DMS153 treated with DMSO at 0.1 percent for 48 hours (cell line): ENCODE measurements at regions not wholly inside any gene's neighbourhood (a gene's known extent, or its start where the extent isn't known, plus 50 kb on each side); places are given as distances from the start of the nearest gene placed in this dataset.

Source experiments
- DNase-seq: peaks from one replicate; lab custom pipeline; 2025; ENCODE audit not compliant: unreplicated experiment; lab: John Stamatoyannopoulos, UW

DNA sequence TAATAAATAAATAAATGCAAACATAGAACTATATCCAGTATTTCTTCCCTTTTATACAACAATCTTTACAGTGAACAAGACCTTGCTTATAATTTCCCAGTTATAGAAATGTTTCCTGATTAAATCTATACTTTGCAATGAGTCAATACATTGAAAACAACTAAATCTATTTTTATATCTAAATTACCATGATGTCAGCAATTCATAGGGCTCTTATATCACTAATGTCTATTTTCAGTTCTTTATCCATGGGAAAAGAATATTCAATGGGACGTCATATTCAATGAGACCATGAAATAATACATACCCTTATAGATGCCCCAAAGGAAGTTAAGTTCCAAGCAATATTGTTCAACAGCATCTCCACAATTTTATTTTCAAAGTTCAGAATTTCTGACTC is 359.9 kb downstream of the CASP12 start:
- DNase-seq = no peak

DNA sequence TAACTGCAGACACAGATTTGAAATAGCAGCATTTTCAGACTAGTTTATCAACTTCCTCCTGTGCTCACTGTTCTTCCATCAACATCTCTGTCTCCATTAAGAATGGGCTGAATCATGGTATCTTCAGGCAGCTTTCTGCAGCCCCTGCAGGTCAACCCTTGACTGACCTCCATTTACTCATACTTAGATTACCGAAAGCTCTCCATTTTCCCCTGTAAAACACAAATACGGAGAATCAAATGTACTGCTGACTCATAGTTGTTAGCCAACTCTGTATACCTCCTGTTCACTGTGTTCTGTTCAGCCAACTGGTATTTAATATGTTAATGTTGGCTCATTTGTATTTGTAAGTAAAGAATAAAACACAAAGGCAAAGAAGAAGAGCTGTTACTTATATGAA is 364.0 kb downstream of the CASP12 start:
- DNase-seq = no peak

- no peak for DNase-seq
Observed at GRCh38 chr11:104531894-104532293, 366.4 kb downstream of the CASP12 start.

- DNase-seq = no peak
Observed at GRCh38 chr11:104531075-104531474, 367.1 kb upstream of the PDGFD start.

DNA sequence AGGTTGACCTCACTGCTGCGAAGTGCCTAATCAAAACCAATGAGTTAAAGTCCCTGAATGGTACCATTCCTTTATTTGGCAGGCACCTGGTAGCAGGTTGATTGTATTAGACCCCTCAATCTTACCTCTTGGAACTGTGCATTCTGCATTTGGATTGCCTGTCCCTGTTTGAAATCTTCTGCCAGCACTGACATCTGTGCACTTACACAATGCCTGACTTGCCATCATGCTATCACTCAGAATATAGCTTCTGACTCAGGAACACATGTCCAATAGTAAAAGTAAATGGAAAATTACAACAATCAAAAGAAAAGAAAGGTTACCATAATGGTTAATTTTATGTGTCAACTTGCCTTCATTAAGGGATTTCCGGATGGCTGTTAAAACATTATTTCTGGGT is 366.0 kb upstream of the PDGFD start:
- no peak for DNase-seq

DNA sequence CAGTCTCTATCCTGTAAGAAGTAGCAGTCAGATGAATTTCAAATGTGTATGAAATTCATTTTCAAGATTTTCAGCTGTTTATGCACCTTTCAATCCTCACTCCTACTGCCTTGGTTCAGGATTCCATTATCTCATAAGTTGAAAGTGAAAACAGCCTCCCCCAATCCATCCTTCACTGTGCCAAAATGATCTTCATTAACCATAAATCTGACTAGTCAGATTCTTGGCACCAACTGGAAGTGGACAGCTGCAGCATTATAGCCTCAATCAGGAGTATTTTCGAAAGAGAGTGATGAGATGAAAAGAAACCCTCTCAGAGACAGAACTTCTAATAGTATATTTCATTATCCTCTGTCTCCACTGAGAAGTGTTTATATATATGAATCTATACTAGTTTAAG is 365.3 kb upstream of the PDGFD start:
- no peak for DNase-seq

DNA sequence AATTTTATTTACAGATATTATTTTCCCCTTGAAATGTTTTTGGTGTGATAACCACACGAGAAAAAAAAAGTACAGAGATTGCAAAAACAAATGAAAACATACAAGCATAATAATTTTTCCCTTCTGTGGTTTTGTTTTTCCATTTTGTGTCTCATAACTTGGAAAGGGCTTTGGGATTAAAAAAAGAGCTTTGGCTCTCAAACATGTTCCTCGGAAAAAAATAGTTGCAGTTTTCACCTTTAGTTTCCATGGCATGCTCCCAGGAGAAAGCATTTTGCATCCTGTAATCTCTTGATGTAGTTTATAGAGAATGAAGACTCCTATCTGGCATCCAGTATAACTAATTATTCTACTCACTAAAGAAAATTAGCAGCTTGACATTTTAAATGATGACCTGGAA is 362.1 kb upstream of the PDGFD start:
- DNase-seq = no peak

- no peak for DNase-seq
Observed at GRCh38 chr11:104525416-104525815, 361.5 kb upstream of the PDGFD start.

DNA sequence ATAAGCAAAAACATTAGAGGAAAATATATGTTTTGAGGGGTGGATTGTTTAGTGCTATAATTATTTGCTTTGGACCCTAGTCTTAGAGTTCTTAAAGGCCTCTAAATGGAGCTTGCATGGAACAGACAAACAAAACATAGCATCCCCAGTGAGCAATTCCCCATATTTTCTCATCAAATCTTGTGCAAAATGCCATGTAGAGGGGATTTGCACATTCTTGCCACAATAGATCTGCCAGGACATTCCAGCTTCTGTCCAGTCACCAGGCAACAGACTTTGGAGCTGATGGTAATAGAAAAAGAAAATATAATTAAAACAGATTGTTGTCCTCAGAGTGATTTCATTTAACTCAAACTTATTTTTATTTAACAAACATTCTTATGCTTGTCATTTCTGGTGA is 360.3 kb upstream of the PDGFD start:
- DNase-seq = no peak

GRCh38 chr11:104523611-104524010 is 359.7 kb upstream of the PDGFD start:
- no peak for DNase-seq

GRCh38 chr11:104522650-104523049 is 358.7 kb upstream of the PDGFD start:
- no peak for DNase-seq

DNA sequence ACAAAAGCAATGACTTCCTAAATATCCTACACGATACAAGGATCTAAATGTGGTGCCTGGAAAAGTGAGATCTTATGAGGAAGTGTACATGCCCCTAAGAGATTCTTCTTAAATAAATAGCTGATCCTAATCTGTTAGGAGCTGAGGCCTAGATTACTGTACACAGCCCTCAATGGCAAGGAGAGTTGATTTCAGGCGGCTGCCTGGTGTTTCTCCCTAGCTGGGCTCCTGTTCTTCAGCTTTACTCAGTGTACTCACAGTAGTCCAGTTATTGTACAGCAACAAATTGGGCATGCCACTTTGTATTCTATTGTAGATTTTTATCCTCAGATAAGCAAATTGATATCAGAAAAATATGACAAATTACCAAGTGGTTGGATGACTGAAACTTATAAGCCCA is 358.2 kb upstream of the PDGFD start:
- DNase-seq = no peak

- no peak for DNase-seq
Observed at GRCh38 chr11:104510169-104510568, 346.2 kb upstream of the PDGFD start.

- DNase-seq = no peak
Observed at GRCh38 chr11:104490182-104490581, 326.2 kb upstream of the PDGFD start.

DNA sequence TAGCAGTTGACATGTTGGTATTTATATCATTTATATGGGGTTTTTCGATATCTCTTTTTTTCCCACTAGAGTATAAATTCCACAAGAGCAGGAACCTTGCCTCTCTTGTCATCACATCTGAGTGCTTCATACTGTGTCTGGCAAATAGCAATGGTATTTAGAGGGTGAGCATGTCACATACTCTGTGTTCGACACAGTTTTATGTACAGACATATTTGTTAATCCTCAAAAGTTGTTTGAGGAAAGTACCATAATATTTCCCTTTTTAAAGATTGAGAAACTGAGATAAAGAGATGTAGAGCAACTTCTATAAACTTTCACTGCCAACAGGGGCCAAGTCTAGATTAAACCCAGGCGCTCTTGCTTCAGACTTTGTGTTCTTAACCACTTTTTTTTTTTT is 324.6 kb upstream of the PDGFD start:
- DNase-seq = no peak

- DNase-seq = no peak
Observed at GRCh38 chr11:104487046-104487806, 323.3 kb upstream of the PDGFD start.

DNA sequence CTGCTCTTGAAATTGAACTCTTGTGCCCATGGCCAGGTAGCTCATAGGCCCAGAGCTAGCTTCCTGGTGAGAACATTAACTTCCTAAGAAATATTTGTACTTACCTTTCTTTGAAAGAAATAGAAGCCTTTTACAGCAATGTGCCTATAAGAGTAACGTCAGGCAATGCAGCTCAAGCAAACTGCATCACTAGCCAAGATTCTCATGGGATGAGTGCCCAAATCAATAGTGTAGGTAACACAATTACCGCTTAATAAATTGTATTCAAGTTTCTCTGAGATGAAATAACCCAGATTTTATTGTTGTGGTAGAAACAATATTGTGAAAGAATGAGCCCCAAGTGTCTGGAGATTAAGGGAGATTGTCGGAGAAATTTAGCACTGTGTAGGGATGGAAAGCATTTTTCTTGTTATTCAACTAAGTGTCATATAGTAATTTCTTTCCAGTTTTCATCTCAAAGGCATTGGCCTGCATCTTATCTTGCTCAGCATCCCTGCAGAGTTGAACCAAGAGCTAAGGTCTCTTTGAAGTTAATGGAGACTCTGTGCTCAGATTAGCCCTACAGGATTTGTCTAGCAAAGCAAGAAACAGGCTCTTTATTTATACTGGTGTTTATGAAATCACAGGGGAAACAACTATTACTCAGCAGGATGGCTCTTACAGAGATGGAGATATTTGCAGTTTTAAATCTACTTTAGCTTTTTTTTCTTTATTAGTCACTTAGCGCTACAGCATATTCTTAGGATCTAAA is 321.0 kb upstream of the PDGFD start:
- no peak for DNase-seq

- no peak for DNase-seq
Observed at GRCh38 chr11:104476898-104477297, 313.0 kb upstream of the PDGFD start.

GRCh38 chr11:104476454-104476853 is 312.5 kb upstream of the PDGFD start:
- DNase-seq = no peak

DNA sequence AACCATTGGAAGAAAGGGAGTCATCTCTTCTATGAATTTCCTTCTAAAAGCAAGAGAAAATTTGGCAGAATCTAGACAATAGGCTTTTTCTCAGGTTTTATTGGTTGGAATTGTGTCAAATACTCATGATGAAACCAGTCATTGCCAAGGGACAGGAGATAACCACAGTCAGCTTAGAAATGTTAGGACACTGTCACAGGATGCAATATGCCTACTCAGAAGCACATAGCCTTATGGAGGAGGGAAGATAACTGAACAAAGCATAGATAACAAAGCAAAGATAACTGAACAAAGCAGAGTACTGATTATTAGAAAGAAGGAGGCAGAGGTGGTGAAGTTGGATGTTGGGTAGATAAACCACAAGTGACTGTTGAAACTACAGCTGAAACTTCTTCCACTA is 303.5 kb upstream of the PDGFD start:
- DNase-seq = no peak

DNA sequence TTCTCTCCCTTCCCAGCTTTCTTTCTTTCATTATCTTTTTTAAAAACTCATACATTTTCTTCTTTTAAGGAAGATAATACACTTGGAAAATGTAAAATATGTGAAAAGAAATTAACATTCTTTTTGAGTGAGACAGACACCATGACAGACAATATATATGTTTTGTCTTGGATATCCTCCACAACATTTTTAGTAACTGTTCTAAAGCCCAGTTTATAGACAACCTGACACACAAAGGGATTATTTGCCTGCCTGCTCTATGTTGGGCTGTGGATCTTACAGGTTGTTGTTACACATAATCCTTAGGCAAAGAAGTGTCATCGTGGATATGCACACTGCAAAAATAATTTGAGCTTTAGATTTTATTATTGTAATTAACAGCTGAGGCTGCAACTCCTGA is 301.4 kb upstream of the PDGFD start:
- DNase-seq = no peak

GRCh38 chr11:104464691-104465090 is 300.7 kb upstream of the PDGFD start:
- DNase-seq = no peak

DNA sequence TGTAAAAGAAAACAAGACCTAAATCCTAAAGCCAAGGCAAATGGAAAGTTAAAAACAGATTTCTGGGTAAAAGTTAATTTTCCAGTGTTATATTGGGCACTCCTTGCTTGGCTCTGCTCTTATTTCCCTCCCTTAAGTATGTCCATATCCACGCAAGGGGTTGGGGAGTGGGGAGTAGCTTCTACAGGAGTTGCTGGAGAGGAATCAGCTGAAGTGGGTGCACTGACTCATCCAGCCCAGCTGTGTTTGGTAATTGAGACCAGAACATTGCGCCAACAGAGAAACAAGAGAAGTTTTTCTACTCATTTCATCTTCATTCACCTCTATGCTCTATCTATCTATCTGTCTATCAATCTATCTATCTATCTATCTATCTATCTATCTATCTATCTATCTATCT is 298.4 kb upstream of the PDGFD start:
- no peak for DNase-seq
